Coronary artery (tissue), 2 donors: ENCODE measurements at regions not wholly inside any gene's neighbourhood (a gene's known extent, or its start where the extent isn't known, plus 50 kb on each side); places are given as distances from the start of the nearest gene placed in this dataset.

Source experiments
- DNase-seq: peaks from one replicate; pipeline ENCODE4 v3.0.0-alpha.2; 2017; ENCODE audit warnings: low spot score
- H3K27ac ChIP-seq, 2 donors: fragments of 200-600 bp; sonication (generic); one replicate each; pipeline ENCODE4 v1.5.1; 2016 to 2019
- H3K4me3 ChIP-seq: fragments of 200-600 bp; sonication (generic); 2 replicates; pipeline ENCODE4 v1.5.1; 2016; ENCODE audit warnings: mild to moderate bottlenecking, moderate library complexity
- CTCF ChIP-seq: fragments of 200-600 bp; sonication (generic); IDR thresholded peaks from one replicate; pipeline ENCODE4 v1.5.1; 2019; ENCODE audit warnings: antibody characterized with exemption

- no peak for TF ChIP-seq CTCF
- Histone ChIP-seq H3K4me3 (no peak overlapping the region), H3K27ac (no peak overlapping the region)
- DNase-seq, result no peak
Observed at GRCh38 chr1:213728593-213729536, 258.9 kb upstream of the PROX1 start.

GRCh38 chr1:213733705-213734104 lies 254.1 kb upstream of the PROX1 start:
- no peak for DNase-seq
- H3K27ac ChIP-seq, result no peak overlapping the region

GRCh38 chr1:213737398-213738035 lies 250.3 kb upstream of the PROX1 start:
- TF ChIP-seq CTCF, result no peak
- DNase-seq, result no peak
- H3K27ac ChIP-seq, result no peak overlapping the region
- H3K4me3 ChIP-seq, result no peak overlapping the region

More at GRCh38 chr1:213733705-213734104, 254.1 kb upstream of the PROX1 start:
- no peak for TF ChIP-seq CTCF
- H3K4me3 ChIP-seq, result no peak overlapping the region

- TF ChIP-seq CTCF, result no peak
- Histone ChIP-seq H3K4me3 (no peak overlapping the region), H3K27ac (no peak overlapping the region)
- no peak for DNase-seq
Observed at GRCh38 chr1:213738658-213739057, 249.1 kb upstream of the PROX1 start.

- Histone ChIP-seq H3K4me3 (no peak overlapping the region), H3K27ac (no peak overlapping the region)
- no peak for DNase-seq
- no peak for TF ChIP-seq CTCF
Observed at GRCh38 chr1:213742992-213743391, 244.8 kb upstream of the PROX1 start.

- Histone ChIP-seq H3K27ac (no peak overlapping the region), H3K4me3 (no peak overlapping the region)
- no peak for TF ChIP-seq CTCF
- DNase-seq, result no peak
Observed at GRCh38 chr1:213744780-213745179, 243.0 kb upstream of the PROX1 start.
